ENCODE measurements at regions not wholly inside any gene's neighbourhood (a gene's known extent, or its start where the extent isn't known, plus 50 kb on each side); places are given as distances from the start of the nearest gene placed in this dataset.

GRCh38 chr16:72311426-72311825 lies 139.5 kb upstream of the PMFBP1 start:
- no peak for DNase-seq

GRCh38 chr16:72309001-72309400 lies 137.0 kb upstream of the PMFBP1 start:
- DNase-seq = no peak

GRCh38 chr16:72308396-72308795 lies 136.4 kb upstream of the PMFBP1 start:
- no peak for DNase-seq

- no peak for DNase-seq
Observed at GRCh38 chr16:72302332-72302731, 130.4 kb upstream of the PMFBP1 start.

- no peak for DNase-seq
Observed at GRCh38 chr16:72301523-72302236, 129.7 kb upstream of the PMFBP1 start.

- DNase-seq = no peak
Observed at GRCh38 chr16:72300892-72301291, 128.9 kb upstream of the PMFBP1 start.

- DNase-seq = no peak
Observed at GRCh38 chr16:72299684-72300243, 127.8 kb upstream of the PMFBP1 start.

GRCh38 chr16:72298961-72299360 lies 127.0 kb upstream of the PMFBP1 start:
- no peak for DNase-seq

- DNase-seq = no peak
Observed at GRCh38 chr16:72295914-72296313, 124.0 kb upstream of the PMFBP1 start.

GRCh38 chr16:72291531-72291981 lies 119.6 kb upstream of the PMFBP1 start:
- no peak for DNase-seq

GRCh38 chr16:72291121-72291520 lies 119.2 kb upstream of the PMFBP1 start:
- no peak for DNase-seq

GRCh38 chr16:72287649-72288048 lies 115.7 kb upstream of the PMFBP1 start:
- DNase-seq = no peak

- no peak for DNase-seq
Observed at GRCh38 chr16:72286936-72287620, 115.1 kb upstream of the PMFBP1 start.

- no peak for DNase-seq
Observed at GRCh38 chr16:72285728-72286127, 113.8 kb upstream of the PMFBP1 start.

GRCh38 chr16:72285324-72285723 lies 113.4 kb upstream of the PMFBP1 start:
- no peak for DNase-seq

- DNase-seq = no peak
Observed at GRCh38 chr16:72284042-72284789, 112.3 kb upstream of the PMFBP1 start.

GRCh38 chr16:72282362-72282761 lies 110.4 kb upstream of the PMFBP1 start:
- no peak for DNase-seq

GRCh38 chr16:72278301-72278700 lies 106.3 kb upstream of the PMFBP1 start:
- DNase-seq = no peak

- no peak for DNase-seq
Observed at GRCh38 chr16:72277749-72278148, 105.8 kb upstream of the PMFBP1 start.

- DNase-seq = no peak
Observed at GRCh38 chr16:72271699-72272240, 99.8 kb upstream of the PMFBP1 start.

- DNase-seq = no peak
Observed at GRCh38 chr16:72270531-72270930, 98.6 kb upstream of the PMFBP1 start.

GRCh38 chr16:72266836-72267235 lies 94.9 kb upstream of the PMFBP1 start:
- DNase-seq = no peak

GRCh38 chr16:72264771-72265170 lies 92.8 kb upstream of the PMFBP1 start:
- no peak for DNase-seq

All from RPMI8226 (cell line).